NCI-H82 treated with DMSO at 0.1 percent for 48 hours (cell line): ENCODE measurements at regions not wholly inside any gene's neighbourhood (a gene's known extent, or its start where the extent isn't known, plus 50 kb on each side); places are given as distances from the start of the nearest gene placed in this dataset.
"Not testable (repeated sequence)": the region's sequence is repeated elsewhere in the genome, so short reads cannot be mapped to it uniquely, and the experiment has no call there.

Experiments used
- DNase-seq: peaks from one replicate; lab custom pipeline; 2025; ENCODE audit not compliant: unreplicated experiment; lab: John Stamatoyannopoulos, UW

- no peak for DNase-seq
Measured at GRCh38 chr21:36591326-36591970, 107.5 kb upstream of the SIM2 start.

GRCh38 chr21:36596174-36596573 is 102.7 kb upstream of the SIM2 start:
- no peak for DNase-seq

- no peak for DNase-seq
Measured at GRCh38 chr21:36601362-36601761, 97.6 kb upstream of the SIM2 start.

- DNase-seq, result no peak
Measured at GRCh38 chr21:36602735-36603134, 96.2 kb upstream of the SIM2 start.

- DNase-seq, result no peak
Measured at GRCh38 chr21:36603221-36603620, 95.7 kb upstream of the SIM2 start.

GRCh38 chr21:36605426-36605825 is 93.5 kb upstream of the SIM2 start:
- no peak for DNase-seq

GRCh38 chr21:36606287-36606982 is 92.5 kb upstream of the SIM2 start:
- DNase-seq, result no peak

- no peak for DNase-seq
Measured at GRCh38 chr21:36606983-36607325, 92.0 kb upstream of the SIM2 start.

- DNase-seq, result no peak
Measured at GRCh38 chr21:36608041-36608896, 90.6 kb upstream of the SIM2 start.

GRCh38 chr21:36608897-36609225 is 90.1 kb upstream of the SIM2 start:
- no peak for DNase-seq

GRCh38 chr21:36609654-36610053 is 89.3 kb upstream of the SIM2 start:
- no peak for DNase-seq

- DNase-seq, result no peak
Measured at GRCh38 chr21:36610201-36610600, 88.7 kb upstream of the SIM2 start.

GRCh38 chr21:36610935-36611334 is 88.0 kb upstream of the SIM2 start:
- DNase-seq, result no peak

- no peak for DNase-seq
Measured at GRCh38 chr21:36611379-36611778, 87.5 kb upstream of the SIM2 start.

GRCh38 chr21:36613059-36613458 is 85.9 kb upstream of the SIM2 start:
- no peak for DNase-seq

- DNase-seq, result no peak
Measured at GRCh38 chr21:36613554-36613953, 85.4 kb upstream of the SIM2 start.

GRCh38 chr21:36615274-36615964 is 83.5 kb upstream of the SIM2 start:
- no peak for DNase-seq

- not testable (repeated sequence) for DNase-seq
Measured at GRCh38 chr21:36616773-36617172, 82.1 kb upstream of the SIM2 start.

- not testable (repeated sequence) for DNase-seq
Measured at GRCh38 chr21:36621794-36622193, 77.1 kb upstream of the SIM2 start.

GRCh38 chr21:36624105-36624504 is 74.8 kb upstream of the SIM2 start:
- no peak for DNase-seq

GRCh38 chr21:36626791-36627190 is 72.1 kb upstream of the SIM2 start:
- DNase-seq, result no peak

- no peak for DNase-seq
Measured at GRCh38 chr21:36627242-36627641, 71.7 kb upstream of the SIM2 start.
